GM12875 (cell line): ENCODE measurements at regions not wholly inside any gene's neighbourhood (a gene's known extent, or its start where the extent isn't known, plus 50 kb on each side); places are given as distances from the start of the nearest gene placed in this dataset.

Experiments
- H3K4me3 ChIP-seq: one replicate; pipeline ENCODE4 v1.5.1; 2011; ENCODE audit warnings: low read depth, low read length, control low read depth
- TF ChIP-seq, protein P1 (sequence below): IDR thresholded peaks from 2 replicates; pipeline ENCODE4 v1.5.1; 2011; ENCODE audit warnings: low read depth, mild to moderate bottlenecking, control low read depth, inconsistent platforms, low read length, moderate library complexity, borderline replicate concordance; ENCODE audit not compliant: insufficient read depth

DNA sequence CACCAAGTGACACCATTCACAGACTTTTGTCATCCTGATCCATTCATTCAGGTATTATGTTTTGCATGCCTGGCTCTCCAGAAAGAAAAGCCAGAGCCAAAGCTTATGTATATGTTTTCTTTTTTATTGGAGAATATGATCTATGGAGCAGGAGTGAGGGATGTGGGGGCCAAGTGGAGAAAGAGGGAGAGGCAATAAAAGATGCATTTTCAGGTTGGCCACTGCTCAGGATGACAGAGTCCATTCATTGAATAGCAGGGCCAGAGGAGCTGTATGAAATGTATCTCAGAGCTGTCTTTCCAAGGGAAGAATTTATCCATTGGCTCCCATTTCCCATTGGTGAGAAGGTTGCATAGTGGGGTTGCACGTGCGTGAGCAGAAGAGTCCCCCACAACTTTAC, 416.1 kb downstream of the ATP23 start:
- TF ChIP-seq, protein P1, sequence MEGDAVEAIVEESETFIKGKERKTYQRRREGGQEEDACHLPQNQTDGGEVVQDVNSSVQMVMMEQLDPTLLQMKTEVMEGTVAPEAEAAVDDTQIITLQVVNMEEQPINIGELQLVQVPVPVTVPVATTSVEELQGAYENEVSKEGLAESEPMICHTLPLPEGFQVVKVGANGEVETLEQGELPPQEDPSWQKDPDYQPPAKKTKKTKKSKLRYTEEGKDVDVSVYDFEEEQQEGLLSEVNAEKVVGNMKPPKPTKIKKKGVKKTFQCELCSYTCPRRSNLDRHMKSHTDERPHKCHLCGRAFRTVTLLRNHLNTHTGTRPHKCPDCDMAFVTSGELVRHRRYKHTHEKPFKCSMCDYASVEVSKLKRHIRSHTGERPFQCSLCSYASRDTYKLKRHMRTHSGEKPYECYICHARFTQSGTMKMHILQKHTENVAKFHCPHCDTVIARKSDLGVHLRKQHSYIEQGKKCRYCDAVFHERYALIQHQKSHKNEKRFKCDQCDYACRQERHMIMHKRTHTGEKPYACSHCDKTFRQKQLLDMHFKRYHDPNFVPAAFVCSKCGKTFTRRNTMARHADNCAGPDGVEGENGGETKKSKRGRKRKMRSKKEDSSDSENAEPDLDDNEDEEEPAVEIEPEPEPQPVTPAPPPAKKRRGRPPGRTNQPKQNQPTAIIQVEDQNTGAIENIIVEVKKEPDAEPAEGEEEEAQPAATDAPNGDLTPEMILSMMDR, result no peak
- no peak overlapping the region for H3K4me3 ChIP-seq

DNA sequence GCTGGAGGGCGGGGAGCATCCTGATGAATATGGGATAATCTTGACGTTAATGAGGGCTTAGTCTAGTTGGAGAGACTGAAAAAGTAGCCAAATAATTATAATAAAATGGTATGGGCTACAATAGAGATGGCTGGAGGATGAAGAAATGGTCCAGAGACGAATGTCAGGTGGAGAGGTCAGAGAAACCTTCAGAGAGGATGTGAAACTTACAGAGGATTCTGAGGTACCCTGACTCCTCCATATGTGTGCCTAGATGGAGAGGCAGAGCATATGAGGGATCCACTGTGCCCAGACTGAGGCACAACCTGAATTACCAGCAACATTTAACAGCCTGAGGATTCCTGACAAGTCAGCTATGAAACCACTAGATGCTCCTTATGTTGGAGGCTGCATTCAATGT, 417.0 kb downstream of the ATP23 start:
- TF ChIP-seq, protein P1, result no peak
- H3K4me3 ChIP-seq, result no peak overlapping the region

DNA sequence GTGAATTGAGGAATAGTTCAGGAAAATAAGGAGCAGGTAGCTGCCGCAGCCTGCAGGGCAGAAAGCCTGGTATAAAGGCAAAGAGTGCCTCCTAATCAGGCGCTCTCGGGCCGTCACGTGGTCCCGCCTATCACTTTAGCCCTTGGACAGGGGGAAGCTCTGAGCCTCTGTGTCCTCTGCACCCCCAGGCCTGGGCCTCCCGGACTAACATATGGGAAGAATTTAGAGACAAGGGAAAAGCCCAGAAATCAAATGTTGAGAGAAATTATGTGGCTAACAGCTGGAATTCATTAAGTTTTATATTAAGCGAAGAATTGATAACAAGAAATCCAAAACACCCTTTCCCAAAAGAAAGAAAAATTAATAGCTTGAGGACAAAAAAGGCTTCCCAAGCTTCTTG, 417.7 kb downstream of the ATP23 start:
- TF ChIP-seq, protein P1, result no peak
- H3K4me3 ChIP-seq, result no peak overlapping the region

DNA sequence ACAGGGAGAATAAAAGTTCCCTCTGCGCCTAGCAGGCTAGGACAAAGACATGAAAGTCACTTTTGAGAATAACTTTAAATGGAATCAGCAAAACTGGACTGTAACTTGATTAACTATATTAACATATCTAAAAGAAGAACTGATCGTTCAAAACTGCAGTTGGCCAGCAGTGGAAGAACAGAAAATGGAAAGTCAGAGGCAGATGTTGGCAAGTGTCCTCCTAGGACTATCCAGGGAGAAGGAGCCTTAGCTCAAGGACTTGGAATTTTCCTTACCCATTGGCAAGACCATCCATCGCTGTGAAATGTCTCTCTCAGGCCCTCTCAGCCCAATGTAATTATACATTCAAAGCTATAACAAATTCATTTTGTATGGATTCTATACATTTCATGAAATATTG, 419.7 kb downstream of the ATP23 start:
- H3K4me3 ChIP-seq, result no peak overlapping the region
- TF ChIP-seq, protein P1, result no peak

DNA sequence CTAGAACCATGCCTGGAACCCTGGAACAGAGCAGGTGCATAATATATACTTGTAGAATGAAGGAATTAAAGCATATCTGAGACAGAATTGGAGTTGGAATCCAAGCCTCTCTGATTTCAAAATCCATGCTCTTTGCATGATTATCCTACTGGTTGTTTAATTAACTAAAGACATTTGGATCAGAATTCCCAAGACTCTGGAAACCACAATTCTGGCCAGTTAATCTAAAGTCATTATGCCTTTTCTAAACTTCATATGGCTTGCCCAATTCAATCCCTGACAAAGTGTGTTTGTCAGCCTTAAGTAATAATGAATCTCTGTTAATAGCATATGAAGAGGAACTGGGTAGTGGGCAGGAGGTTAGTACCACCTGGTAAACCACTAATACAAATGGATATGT, 422.6 kb downstream of the ATP23 start:
- H3K4me3 ChIP-seq, result no peak overlapping the region
- TF ChIP-seq, protein P1, result no peak

DNA sequence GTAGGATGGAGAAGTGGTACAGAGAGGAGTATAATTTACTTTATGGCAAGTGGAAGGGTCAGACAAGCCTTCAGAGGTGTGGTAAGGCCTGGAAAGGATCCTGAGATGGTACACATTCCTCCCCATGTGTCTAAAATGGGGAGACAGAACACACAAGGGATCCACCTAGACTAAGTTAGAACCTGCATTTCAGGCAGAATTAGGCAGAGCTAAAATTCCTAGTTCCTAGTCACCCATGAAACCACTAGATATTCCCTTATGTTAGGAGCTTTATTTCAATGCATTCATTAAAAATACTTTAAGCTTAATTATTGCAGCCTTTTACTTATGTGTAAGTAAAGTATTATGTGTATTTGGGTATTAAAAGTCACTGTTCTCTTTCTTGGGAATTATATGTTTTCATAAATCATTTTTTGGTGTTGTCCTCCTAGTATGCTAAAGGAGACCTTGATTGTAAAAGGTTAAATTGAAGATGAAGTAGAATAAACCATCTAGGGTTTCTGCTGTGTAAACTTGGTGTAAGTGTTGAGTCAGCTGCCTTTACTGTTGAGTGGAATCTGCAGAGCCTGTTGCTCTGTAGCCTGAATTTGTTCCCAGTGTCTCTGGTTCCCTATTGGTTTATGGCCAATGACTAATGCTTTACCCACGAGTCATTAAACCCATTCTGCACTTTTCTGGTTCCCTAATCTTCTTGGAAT, 423.2 kb downstream of the ATP23 start:
- TF ChIP-seq, protein P1, result no peak
- no peak overlapping the region for H3K4me3 ChIP-seq

DNA sequence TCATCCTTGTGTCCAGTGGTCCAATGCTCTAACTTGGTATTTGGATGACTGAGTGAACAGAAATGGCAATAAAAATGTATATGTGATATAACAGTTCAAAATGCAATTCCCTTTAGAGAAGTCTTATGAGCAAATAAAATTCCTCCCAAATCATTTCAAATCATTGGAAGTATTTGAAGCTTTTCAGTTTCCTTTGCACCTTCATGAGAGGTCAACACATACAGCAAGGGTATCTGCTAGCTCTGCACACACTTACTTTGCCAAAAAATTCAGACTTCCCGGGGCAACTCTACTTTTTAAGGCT, 423.7 kb downstream of the ATP23 start:
- H3K4me3 ChIP-seq, result no peak overlapping the region
- TF ChIP-seq, protein P1, result no peak
